Ovary (tissue), 3 donors: ENCODE measurements at regions not wholly inside any gene's neighbourhood (a gene's known extent, or its start where the extent isn't known, plus 50 kb on each side); places are given as distances from the start of the nearest gene placed in this dataset.

Experiments used
- POLR2A ChIP-seq: fragments of 450-650 bp; IDR thresholded peaks from one replicate; pipeline ENCODE4 v1.6.1; 2017; ENCODE audit warnings: antibody characterized with exemption, mild to moderate bottlenecking, moderate library complexity
- TF ChIP-seq, protein P1 (sequence below), 3 donors: fragments of 450-650 bp in 2 of 3; fragments of 200-600 bp in 1 of 3; IDR thresholded peaks; one replicate each; pipeline versions ENCODE4 v1.5.1 to v1.8.0; 2016 to 2022; ENCODE audit warnings: antibody characterized with exemption in 3 of 3, mild to moderate bottlenecking in 1 of 3
- donor health status: DM: no; HTN: no; CAD: no.

DNA sequence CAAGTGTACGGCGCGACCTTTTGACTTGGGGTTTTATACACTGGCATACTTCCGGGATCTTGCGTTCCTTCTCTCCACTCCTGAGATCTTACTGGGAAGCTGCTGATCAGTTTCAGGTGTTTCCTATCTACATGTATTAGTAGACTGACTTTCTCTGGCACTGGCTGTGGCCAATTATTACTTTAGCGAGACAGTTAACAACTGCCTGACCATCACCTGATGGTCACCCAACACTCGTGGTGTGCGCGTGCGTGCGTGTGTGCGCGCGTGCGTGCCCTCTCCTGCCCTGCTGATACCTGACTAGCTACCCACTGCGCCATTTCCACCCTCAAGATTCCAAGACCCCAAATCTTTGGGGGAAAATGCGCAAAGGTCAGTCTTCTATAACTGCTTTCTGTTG is 249.9 kb downstream of the AEBP2 start:
- TF ChIP-seq, protein P1, sequence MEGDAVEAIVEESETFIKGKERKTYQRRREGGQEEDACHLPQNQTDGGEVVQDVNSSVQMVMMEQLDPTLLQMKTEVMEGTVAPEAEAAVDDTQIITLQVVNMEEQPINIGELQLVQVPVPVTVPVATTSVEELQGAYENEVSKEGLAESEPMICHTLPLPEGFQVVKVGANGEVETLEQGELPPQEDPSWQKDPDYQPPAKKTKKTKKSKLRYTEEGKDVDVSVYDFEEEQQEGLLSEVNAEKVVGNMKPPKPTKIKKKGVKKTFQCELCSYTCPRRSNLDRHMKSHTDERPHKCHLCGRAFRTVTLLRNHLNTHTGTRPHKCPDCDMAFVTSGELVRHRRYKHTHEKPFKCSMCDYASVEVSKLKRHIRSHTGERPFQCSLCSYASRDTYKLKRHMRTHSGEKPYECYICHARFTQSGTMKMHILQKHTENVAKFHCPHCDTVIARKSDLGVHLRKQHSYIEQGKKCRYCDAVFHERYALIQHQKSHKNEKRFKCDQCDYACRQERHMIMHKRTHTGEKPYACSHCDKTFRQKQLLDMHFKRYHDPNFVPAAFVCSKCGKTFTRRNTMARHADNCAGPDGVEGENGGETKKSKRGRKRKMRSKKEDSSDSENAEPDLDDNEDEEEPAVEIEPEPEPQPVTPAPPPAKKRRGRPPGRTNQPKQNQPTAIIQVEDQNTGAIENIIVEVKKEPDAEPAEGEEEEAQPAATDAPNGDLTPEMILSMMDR (IDR thresholded peaks at IDR 0.05): no peak
- no peak for TF ChIP-seq POLR2A
